ENCODE measurements at regions not wholly inside any gene's neighbourhood (a gene's known extent, or its start where the extent isn't known, plus 50 kb on each side); places are given as distances from the start of the nearest gene placed in this dataset.
A peak's percentile ranks its signal among the peaks of the same experiment; 100 is the strongest.

GRCh38 chrX:139023531-139023930 is 312.0 kb upstream of the FGF13 start:
- H4K20me1 ChIP-seq (ENCODE audit: insufficient read depth, low read length), result no peaks in the 10 kb centered on the region
- TF ChIP-seq MATR3 (CRISPR knock-in tag; IDR thresholded peaks at IDR 0.05) (no peak), CREB1 (IDR thresholded peaks at IDR 0.05) (peak; percentile 92), CREB1 (CRISPR knock-in tag; IDR thresholded peaks at IDR 0.05) (no peak), ATF7 (IDR thresholded peaks at IDR 0.05) (peak; percentile 96), ATF7 (CRISPR knock-in tag; IDR thresholded peaks at IDR 0.05) (no peak), MAFK (conservative IDR thresholded peaks at IDR 0.05 in 1 of 2, IDR thresholded peaks at IDR 0.05 in 1 of 2; ENCODE audit: low read length in 2 of 2) (peak; percentile 19 to 65; a peak in 2 of 4 replicates), SKI (IDR thresholded peaks at IDR 0.05; ENCODE audit: partially characterized antibody) (no peak)
- TF ChIP-seq, protein P1, sequence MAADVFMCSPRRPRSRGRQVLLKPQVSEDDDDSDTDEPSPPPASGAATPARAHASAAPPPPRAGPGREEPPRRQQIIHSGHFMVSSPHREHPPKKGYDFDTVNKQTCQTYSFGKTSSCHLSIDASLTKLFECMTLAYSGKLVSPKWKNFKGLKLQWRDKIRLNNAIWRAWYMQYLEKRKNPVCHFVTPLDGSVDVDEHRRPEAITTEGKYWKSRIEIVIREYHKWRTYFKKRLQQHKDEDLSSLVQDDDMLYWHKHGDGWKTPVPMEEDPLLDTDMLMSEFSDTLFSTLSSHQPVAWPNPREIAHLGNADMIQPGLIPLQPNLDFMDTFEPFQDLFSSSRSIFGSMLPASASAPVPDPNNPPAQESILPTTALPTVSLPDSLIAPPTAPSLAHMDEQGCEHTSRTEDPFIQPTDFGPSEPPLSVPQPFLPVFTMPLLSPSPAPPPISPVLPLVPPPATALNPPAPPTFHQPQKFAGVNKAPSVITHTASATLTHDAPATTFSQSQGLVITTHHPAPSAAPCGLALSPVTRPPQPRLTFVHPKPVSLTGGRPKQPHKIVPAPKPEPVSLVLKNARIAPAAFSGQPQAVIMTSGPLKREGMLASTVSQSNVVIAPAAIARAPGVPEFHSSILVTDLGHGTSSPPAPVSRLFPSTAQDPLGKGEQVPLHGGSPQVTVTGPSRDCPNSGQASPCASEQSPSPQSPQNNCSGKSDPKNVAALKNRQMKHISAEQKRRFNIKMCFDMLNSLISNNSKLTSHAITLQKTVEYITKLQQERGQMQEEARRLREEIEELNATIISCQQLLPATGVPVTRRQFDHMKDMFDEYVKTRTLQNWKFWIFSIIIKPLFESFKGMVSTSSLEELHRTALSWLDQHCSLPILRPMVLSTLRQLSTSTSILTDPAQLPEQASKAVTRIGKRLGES (CRISPR knock-in tag; IDR thresholded peaks at IDR 0.05; ENCODE audit: borderline replicate concordance), result no peak

More at GRCh38 chrX:139023531-139023930, 312.0 kb upstream of the FGF13 start:
- no peak overlapping the region for H3K4me3 ChIP-seq (replicated peaks in 1 of 3; ENCODE audit: insufficient read depth in 1 of 3, low read depth in 2 of 3, low read length in 3 of 3)
- no peak overlapping the region for H3K27ac ChIP-seq (ENCODE audit: extremely low read length, insufficient read depth, low read length)
- no peaks in the 10 kb centered on the region for H3K27me3 ChIP-seq (ENCODE audit: control insufficient read depth in 1 of 2, insufficient read depth in 2 of 2, low read length in 2 of 2)
- H3K4me1 ChIP-seq (ENCODE audit: insufficient read depth, low read length), result no peaks in the 10 kb centered on the region
- in situ Hi-C loops (cut with HindIII; ENCODE audit: extremely low pct_ligation_motif_present, low pct_unique_long_range_greater_than_20kb) (no loop called here), intact Hi-C loops (cut with micrococcal nuclease; ENCODE audit: unreplicated experiment) (no loop called here)
- ChIA-PET POLR2A (no interaction called here), CTCF (ENCODE audit: low intra/inter-chr PET ratio, low total read pairs) (no interaction called here)
- 27% methylated on average over 3 of the region's 3 CpGs for WGBS (ENCODE audit: low lambda C conversion rate)
- BruUV-seq (replicated peaks), result no TSS peak
- no peak overlapping the region for H3K4me2 ChIP-seq (ENCODE audit: low read depth, low read length)
- no peak overlapping the region for H2AFZ ChIP-seq (ENCODE audit: low read length)
- H3K9me3 ChIP-seq (ENCODE audit: low read length), result peaks cover 28% of the 10 kb centered on the region
- no peak overlapping the region for H3K9ac ChIP-seq (ENCODE audit: insufficient read depth, low read depth, low read length)
- FAIRE-seq (no peak), ATAC-seq (no peak), DNase-seq (ENCODE audit: low spot score) (no peak)
- H3K79me2 ChIP-seq (ENCODE audit: insufficient read depth, low read length), result no peaks in the 10 kb centered on the region
- no peaks in the 10 kb centered on the region for H3K36me3 ChIP-seq (replicated peaks in 1 of 2; ENCODE audit: control insufficient read depth in 1 of 2, insufficient read depth in 2 of 2, low read length in 2 of 2)

Measured in HepG2 (cell line).